CD4-positive, alpha-beta T cell (primary cell): ENCODE measurements at regions not wholly inside any gene's neighbourhood (a gene's known extent, or its start where the extent isn't known, plus 50 kb on each side); places are given as distances from the start of the nearest gene placed in this dataset.

Source experiments
- ATAC-seq: fragments of 200-7000 bp; cut with Tn5 transposase; one replicate; pipeline ENCODE4 v1.10.0; 2022; ENCODE audit warnings: mild to moderate bottlenecking; ENCODE audit not compliant: poor library complexity
- CTCF ChIA-PET: fragments of 350-600 bp; sonication (Branson Sonifier 250); formaldehyde crosslinking; loops from one replicate; lab custom pipeline; 2021; ENCODE audit warnings: antibody characterized with exemption, inconsistent platforms; lab: Charles Lee
- POLR2A ChIA-PET: fragments of 350-600 bp; sonication (Branson Sonifier 250); formaldehyde crosslinking; loops from one replicate; lab custom pipeline; 2021; ENCODE audit warnings: antibody characterized with exemption, inconsistent platforms; lab: Charles Lee
- DNase-seq, 14 experiments: peaks; one replicate each; pipeline ENCODE4 v3.0.0-alpha.2; 2013 to 2020; ENCODE audit warnings: mixed read lengths in 2 of 14
- H3K27ac ChIP-seq, 2 donors: one replicate each; pipeline versions ENCODE4 v1.5.1 to v1.7.0; 2013; ENCODE audit warnings: low read length in 2 of 2, low read depth in 1 of 2, mild to moderate bottlenecking in 1 of 2
- H3K27me3 ChIP-seq, 2 experiments: 1 replicate in 1 of 2; 2 replicates in 1 of 2; pipeline versions ENCODE4 v1.6.1 to v1.7.0; 2013; ENCODE audit warnings: low read length in 2 of 2, control low read depth in 1 of 2, mild to moderate bottlenecking in 1 of 2, moderate library complexity in 1 of 2; ENCODE audit not compliant: insufficient read depth in 2 of 2, control insufficient read depth in 1 of 2
- H3K36me3 ChIP-seq: one replicate; pipeline ENCODE4 v1.6.1; 2013; ENCODE audit warnings: low read length, control low read depth; ENCODE audit not compliant: insufficient read depth
- H3K4me1 ChIP-seq: one replicate; pipeline ENCODE4 v1.6.1; 2013; ENCODE audit warnings: low read length, control low read depth; ENCODE audit not compliant: insufficient read depth
- H3K4me3 ChIP-seq: one replicate; pipeline ENCODE4 v1.5.1; 2013; ENCODE audit warnings: mild to moderate bottlenecking, low read length, moderate library complexity
- H3K9me3 ChIP-seq, 2 experiments: 1 replicate in 1 of 2; 2 replicates in 1 of 2; pipeline versions ENCODE4 v1.6.1 to v1.7.0; 2013; ENCODE audit warnings: low read length in 2 of 2, mild to moderate bottlenecking in 2 of 2, control low read depth in 1 of 2, moderate library complexity in 1 of 2; ENCODE audit not compliant: control insufficient read depth in 1 of 2, insufficient read depth in 1 of 2
- H3K27ac Mint-ChIP-seq: one replicate; pipeline ENCODE4 v1.8.0; 2020; ENCODE audit warnings: mixed read lengths
- H3K27me3 Mint-ChIP-seq: one replicate; pipeline ENCODE4 v1.8.0; 2021; ENCODE audit warnings: mixed read lengths
- H3K36me3 Mint-ChIP-seq: one replicate; pipeline ENCODE4 v1.8.0; 2021; ENCODE audit warnings: low read depth, mixed read lengths
- H3K4me1 Mint-ChIP-seq: one replicate; pipeline ENCODE4 v1.8.0; 2021; ENCODE audit warnings: low read depth, mixed read lengths
- H3K4me3 Mint-ChIP-seq: one replicate; pipeline ENCODE4 v1.8.0; 2020; ENCODE audit warnings: mild to moderate bottlenecking, mixed read lengths
- H3K9me3 Mint-ChIP-seq: one replicate; pipeline ENCODE4 v1.8.0; 2020; ENCODE audit warnings: mixed read lengths
- CTCF ChIP-seq: fragments of 200-600 bp; IDR thresholded peaks from one replicate; pipeline ENCODE4 v1.8.0; 2022; ENCODE audit warnings: antibody characterized with exemption, mild to moderate bottlenecking
- intact Hi-C, 2 experiments: fragments of 100-400 bp; cut with DNase I in 1 of 2; cut with micrococcal nuclease in 1 of 2; formaldehyde crosslinking; loops; one replicate each; pipeline versions ENCODE4 v1.15.1 to v1.9.0; 2023 to 2025; cut with DNase I, micrococcal nuclease

GRCh38 chr3:68018275-68018674 is 363.9 kb upstream of the SUCLG2 start:
- no peaks in the 10 kb centered on the region for H3K9me3 ChIP-seq
- Mint-ChIP-seq H3K27me3 (no peaks in the 10 kb centered on the region), H3K36me3 (no peaks in the 10 kb centered on the region), H3K4me3 (no peak overlapping the region), H3K27ac (no peak overlapping the region), H3K9me3 (no peaks in the 10 kb centered on the region), H3K4me1 (peaks cover 12% of the 10 kb centered on the region)
- intact Hi-C loops: loop anchor here in 1 of 2 experiments (10.0 kb wide), 1 partner anchor 67 kb away; no protein-coding TSS in a partner anchor
- TF ChIP-seq CTCF: no peak
- ChIA-PET POLR2A (no interaction called here), CTCF (no interaction called here)
- ATAC-seq (no peak), DNase-seq (no peak)
- H3K27me3 ChIP-seq: no peaks in the 10 kb centered on the region
- H3K36me3 ChIP-seq: no peaks in the 10 kb centered on the region
- no peak overlapping the region for H3K4me3 ChIP-seq
- no peaks in the 10 kb centered on the region for H3K4me1 ChIP-seq
- no peak overlapping the region for H3K27ac ChIP-seq

DNA sequence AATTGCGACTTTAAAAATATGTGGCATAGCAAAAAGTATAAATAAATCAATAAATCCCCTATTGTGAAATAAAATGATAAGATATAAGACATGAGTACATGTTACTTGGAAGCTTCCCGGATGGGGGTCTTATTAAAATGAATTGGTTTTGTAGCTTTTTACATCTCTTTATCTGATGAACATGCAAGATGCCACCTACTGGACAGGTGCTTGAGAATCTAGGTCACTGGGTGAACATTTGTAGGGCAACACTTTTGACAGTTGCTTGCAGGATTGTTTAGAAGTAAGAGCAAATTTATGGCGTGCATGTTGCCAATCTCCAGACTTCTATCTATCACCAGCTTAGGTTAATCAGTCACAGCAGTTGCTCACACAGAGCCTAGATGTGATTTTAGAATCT is 362.7 kb upstream of the SUCLG2 start:
- POLR2A ChIA-PET: no interaction called here
- Mint-ChIP-seq H3K9me3 (no peaks in the 10 kb centered on the region), H3K36me3 (no peaks in the 10 kb centered on the region), H3K4me1 (peaks cover 8% of the 10 kb centered on the region), H3K4me3 (no peak overlapping the region), H3K27me3 (no peaks in the 10 kb centered on the region), H3K27ac (no peak overlapping the region)
- peak in 2 of 14 experiments; percentile 13 to 20 for DNase-seq
- Histone ChIP-seq H3K4me1 (no peaks in the 10 kb centered on the region), H3K27ac (no peak overlapping the region), H3K36me3 (no peaks in the 10 kb centered on the region), H3K27me3 (no peaks in the 10 kb centered on the region), H3K4me3 (no peak overlapping the region), H3K9me3 (no peaks in the 10 kb centered on the region)
- intact Hi-C loops: loop anchor here in 1 of 2 experiments (10.0 kb wide), 1 partner anchor 68 kb away; no protein-coding TSS in a partner anchor
- no peak for TF ChIP-seq CTCF
- no peak for ATAC-seq
- CTCF ChIA-PET: no interaction called here

DNA sequence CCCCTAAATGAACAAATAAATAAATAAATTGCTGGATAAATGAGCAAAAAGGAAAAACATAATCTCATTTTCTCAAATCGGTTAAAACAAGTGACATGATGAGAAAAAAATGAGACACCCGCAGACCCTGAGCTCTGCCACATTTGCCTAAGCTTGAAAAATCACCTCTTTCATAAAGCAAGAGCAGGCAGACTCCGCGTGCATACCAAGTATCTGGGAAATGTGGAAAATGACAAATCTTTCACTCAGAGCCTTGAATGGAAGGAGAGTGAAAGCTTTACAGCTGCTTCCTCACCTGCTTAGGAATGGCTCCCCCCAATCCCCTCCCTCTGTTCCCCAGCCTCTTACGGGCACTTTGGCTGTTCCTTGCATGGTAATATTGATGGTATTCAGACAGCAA is 355.5 kb upstream of the SUCLG2 start:
- Histone ChIP-seq H3K36me3 (no peaks in the 10 kb centered on the region), H3K9me3 (peaks cover 0 to 7% of the 10 kb centered on the region in 2 experiments), H3K27ac (no peak overlapping the region), H3K4me3 (no peak overlapping the region), H3K4me1 (peaks cover 18% of the 10 kb centered on the region), H3K27me3 (no peaks in the 10 kb centered on the region)
- DNase-seq (no peak), ATAC-seq (no peak)
- no peaks in the 10 kb centered on the region for H3K9me3 Mint-ChIP-seq
- ChIA-PET CTCF (no interaction called here), POLR2A (no interaction called here)
- H3K36me3 Mint-ChIP-seq: no peaks in the 10 kb centered on the region
- TF ChIP-seq CTCF: no peak
- H3K27me3 Mint-ChIP-seq: peaks cover 35% of the 10 kb centered on the region
- H3K4me1 Mint-ChIP-seq: peaks cover 25% of the 10 kb centered on the region
- no peak overlapping the region for H3K27ac Mint-ChIP-seq
- no peak overlapping the region for H3K4me3 Mint-ChIP-seq
- intact Hi-C loops: loop anchor here (5.0 to 10.0 kb wide), 3 partner anchors 42 to 75 kb away; no protein-coding TSS in a partner anchor
